HepG2 (cell line): ENCODE measurements at regions not wholly inside any gene's neighbourhood (a gene's known extent, or its start where the extent isn't known, plus 50 kb on each side); places are given as distances from the start of the nearest gene placed in this dataset.

ENCODE experiments used
- ATAC-seq: fragments of 200-7000 bp; cut with Tn5 transposase; 3 replicates; pipeline ENCODE4 v1.9.1; 2020; ENCODE audit warnings: mild to moderate bottlenecking, moderate library complexity
- BruUV-seq: library from RNA; stranded (reverse); fragments of 400-500 nt; replicated peaks from 2 replicates; lab custom pipeline; 2021; lab: Mats Ljungman, UMichigan
- CTCF ChIA-PET: fragments of 300-600 bp; formaldehyde crosslinking; extraction: SDS; loops from one replicate; lab custom pipeline; 2021; ENCODE audit warnings: low total read pairs, inconsistent platforms, low intra/inter-chr PET ratio; lab: Yijun Ruan, JAX
- POLR2A ChIA-PET: fragments of 350-600 bp; sonication (Branson Sonifier 250); formaldehyde crosslinking; loops from one replicate; lab custom pipeline; 2020; ENCODE audit warnings: antibody characterized with exemption, inconsistent platforms; lab: Yijun Ruan, JAX
- DNase-seq: peaks from one replicate; pipeline ENCODE4 v3.0.0-alpha.2; 2015; ENCODE audit warnings: low spot score
- FAIRE-seq: peaks from 3 replicates; lab custom pipeline; 2011; peaks lifted over from hg19 to GRCh38; lab: Jason Lieb, UNC
- H2AFZ ChIP-seq: one replicate; pipeline ENCODE4 v1.6.1; 2011; ENCODE audit warnings: low read length, inconsistent platforms
- H3K27ac ChIP-seq: fragments of 300-600 bp; 3 replicates; pipeline ENCODE4 v1.8.0; 2011; ENCODE audit warnings: mixed run types, mild to moderate bottlenecking, mixed read lengths, low read length, inconsistent platforms; ENCODE audit not compliant: insufficient read depth; ENCODE audit errors: extremely low read length
- H3K27me3 ChIP-seq, 2 experiments: fragments of 200-600 bp in 1 of 2; 2 replicates in 1 of 2; 3 replicates in 1 of 2; pipeline versions ENCODE4 v1.6.0 to v1.8.0; 2011; ENCODE audit warnings: low read length in 2 of 2, mild to moderate bottlenecking in 2 of 2, moderate library complexity in 2 of 2, inconsistent platforms in 1 of 2; ENCODE audit not compliant: insufficient read depth in 2 of 2, control insufficient read depth in 1 of 2
- H3K36me3 ChIP-seq, 2 experiments: fragments of 200-600 bp in 1 of 2; replicated peaks in 1 of 2; 2 replicates in 1 of 2; 3 replicates in 1 of 2; pipeline versions ENCODE4 v1.5.1 to v1.8.0; 2011; ENCODE audit warnings: low read length in 2 of 2, inconsistent platforms in 1 of 2; ENCODE audit not compliant: insufficient read depth in 2 of 2, control insufficient read depth in 1 of 2
- H3K4me1 ChIP-seq: 2 replicates; pipeline ENCODE4 v1.5.1; 2012; ENCODE audit warnings: low read length, inconsistent platforms; ENCODE audit not compliant: insufficient read depth
- H3K4me2 ChIP-seq: 2 replicates; pipeline ENCODE4 v1.6.0; 2011; ENCODE audit warnings: low read depth, low read length, inconsistent platforms
- H3K4me3 ChIP-seq, 3 experiments: fragments of 200-600 bp in 1 of 3; sonication (generic), shearing (Covaris generic) in 1 of 3; replicated peaks in 1 of 3; 2 replicates each; pipeline ENCODE4 v1.5.1; 2011 to 2016; ENCODE audit warnings: low read length in 3 of 3, inconsistent platforms in 2 of 3, low read depth in 2 of 3, mild to moderate bottlenecking in 2 of 3, control low read depth in 1 of 3, mixed read lengths in 1 of 3; ENCODE audit not compliant: insufficient read depth in 1 of 3
- H3K79me2 ChIP-seq: one replicate; pipeline ENCODE4 v1.6.1; 2011; ENCODE audit warnings: low read length, inconsistent platforms; ENCODE audit not compliant: insufficient read depth
- H3K9ac ChIP-seq: 2 replicates; pipeline ENCODE4 v1.6.0; 2011; ENCODE audit warnings: mild to moderate bottlenecking, low read depth, low read length, inconsistent platforms; ENCODE audit not compliant: insufficient read depth
- H3K9me3 ChIP-seq: 2 replicates; pipeline ENCODE4 v1.5.1; 2012; ENCODE audit warnings: mild to moderate bottlenecking, low read length
- H4K20me1 ChIP-seq: 2 replicates; pipeline ENCODE4 v1.6.0; 2011; ENCODE audit warnings: inconsistent platforms, mild to moderate bottlenecking, low read length, moderate library complexity; ENCODE audit not compliant: insufficient read depth
- CENPT ChIP-seq: sonication (generic); formaldehyde crosslinking; IDR thresholded peaks from 2 replicates; pipeline ENCODE4 v1.8.0; 2022; ENCODE audit warnings: low read depth, mild to moderate bottlenecking, moderate library complexity, missing genetic modification reagents
- MAZ ChIP-seq, 2 experiments: sonication (generic) in 1 of 2; formaldehyde crosslinking in 1 of 2; IDR thresholded peaks; 2 replicates each; pipeline versions ENCODE4 v1.5.0 to v1.6.1; 2012 to 2020; ENCODE audit warnings: low read depth in 2 of 2, mild to moderate bottlenecking in 2 of 2, borderline replicate concordance in 1 of 2, improper control_type of control experiment in 1 of 2, low read length in 1 of 2, missing genetic modification reagents in 1 of 2, moderate library complexity in 1 of 2
- ZNF460 ChIP-seq: sonication (generic); formaldehyde crosslinking; IDR thresholded peaks from 2 replicates; pipeline ENCODE4 v1.5.1; 2020; ENCODE audit warnings: missing genetic modification reagents, mild to moderate bottlenecking, borderline replicate concordance
- ZNF749 ChIP-seq: sonication (generic); formaldehyde crosslinking; IDR thresholded peaks from 2 replicates; pipeline ENCODE4 v1.8.0; 2022; ENCODE audit warnings: mild to moderate bottlenecking, missing genetic modification reagents, moderate library complexity, borderline replicate concordance
- ZSCAN31 ChIP-seq: sonication (generic); formaldehyde crosslinking; IDR thresholded peaks from 2 replicates; pipeline ENCODE4 v1.5.0; 2020; ENCODE audit warnings: low read depth, mild to moderate bottlenecking, missing genetic modification reagents
- WGBS: methylation state at CpG from one replicate; pipeline ENCODE4 v1.1.6; 2017; ENCODE audit warnings: low lambda C conversion rate; 5-methylcytosine and 5-hydroxymethylcytosine counted together
- in situ Hi-C: cut with HindIII; loops from 2 replicates; pipeline ENCODE4 v1.10.0; 2017; ENCODE audit warnings: low pct_unique_long_range_greater_than_20kb; ENCODE audit not compliant: extremely low pct_ligation_motif_present
- intact Hi-C: fragments of 100-400 bp; cut with micrococcal nuclease; formaldehyde crosslinking; loops from one replicate; pipeline ENCODE4 v1.10.0; 2022; ENCODE audit not compliant: unreplicated experiment
- TF ChIP-seq, protein P1 (sequence below): sonication (generic); formaldehyde crosslinking; IDR thresholded peaks from 2 replicates; pipeline ENCODE4 v1.4.0; 2020; ENCODE audit warnings: mild to moderate bottlenecking, missing genetic modification reagents
- TF ChIP-seq, protein P2 (sequence below): sonication (generic); formaldehyde crosslinking; IDR thresholded peaks from 2 replicates; pipeline ENCODE4 v1.5.0; 2020; ENCODE audit warnings: missing genetic modification reagents

DNA sequence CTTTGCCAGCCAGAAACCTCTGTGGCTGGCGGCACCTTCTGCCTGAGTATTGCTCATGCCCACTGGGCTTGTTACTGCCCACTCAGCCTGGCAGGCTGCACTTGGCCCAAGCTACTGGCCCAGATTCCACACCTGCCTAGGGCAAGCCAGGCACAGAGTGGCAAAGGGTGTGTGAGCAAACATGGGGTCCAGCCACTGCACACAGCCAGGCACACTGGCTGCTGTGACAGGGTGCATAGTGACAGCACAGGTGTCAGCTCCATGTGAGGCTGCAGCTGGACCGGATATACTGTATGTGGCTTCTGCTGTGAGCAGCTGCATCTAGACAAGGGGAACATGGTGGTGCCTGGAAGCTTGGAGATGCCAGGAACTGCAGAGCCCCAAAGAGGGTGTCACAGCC is 113.9 kb downstream of the COPS8 start (continued):
- TF ChIP-seq, protein P1, sequence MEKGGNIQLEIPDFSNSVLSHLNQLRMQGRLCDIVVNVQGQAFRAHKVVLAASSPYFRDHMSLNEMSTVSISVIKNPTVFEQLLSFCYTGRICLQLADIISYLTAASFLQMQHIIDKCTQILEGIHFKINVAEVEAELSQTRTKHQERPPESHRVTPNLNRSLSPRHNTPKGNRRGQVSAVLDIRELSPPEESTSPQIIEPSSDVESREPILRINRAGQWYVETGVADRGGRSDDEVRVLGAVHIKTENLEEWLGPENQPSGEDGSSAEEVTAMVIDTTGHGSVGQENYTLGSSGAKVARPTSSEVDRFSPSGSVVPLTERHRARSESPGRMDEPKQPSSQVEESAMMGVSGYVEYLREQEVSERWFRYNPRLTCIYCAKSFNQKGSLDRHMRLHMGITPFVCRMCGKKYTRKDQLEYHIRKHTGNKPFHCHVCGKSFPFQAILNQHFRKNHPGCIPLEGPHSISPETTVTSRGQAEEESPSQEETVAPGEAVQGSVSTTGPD, result no peak
- TF ChIP-seq ZNF749 (CRISPR knock-in tag), result no peak
- no peak for TF ChIP-seq ZSCAN31 (CRISPR knock-in tag)

DNA sequence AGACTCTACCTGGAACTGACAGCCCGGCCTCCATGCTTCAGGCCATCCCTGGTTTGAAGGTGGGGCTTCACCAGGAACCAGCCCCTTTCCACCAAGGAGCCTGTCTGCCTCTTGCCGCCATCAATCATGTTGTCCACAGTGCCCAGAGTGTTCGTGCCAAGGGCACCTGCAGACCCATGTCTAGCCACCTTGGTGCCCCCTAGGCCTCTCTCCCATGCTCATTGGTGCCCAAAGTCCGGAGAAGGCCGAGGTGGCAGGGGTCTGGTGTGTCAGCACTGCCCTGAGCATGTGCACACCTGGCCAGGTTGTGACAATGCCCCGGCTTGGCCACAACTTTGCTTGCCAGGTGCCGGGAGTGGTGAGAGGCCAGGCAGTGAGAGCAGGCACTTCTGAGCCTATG is 114.8 kb downstream of the COPS8 start:
- H2AFZ ChIP-seq, result no peak overlapping the region
- H3K4me1 ChIP-seq, result peaks cover 12% of the 10 kb centered on the region
- POLR2A ChIA-PET, result no interaction called here
- H4K20me1 ChIP-seq, result no peaks in the 10 kb centered on the region
- BruUV-seq, result no TSS peak
- no peaks in the 10 kb centered on the region for H3K36me3 ChIP-seq
- CTCF ChIA-PET, result no interaction called here
- in situ Hi-C loops (no loop called here), intact Hi-C loops (no loop called here)
- peaks cover 7 to 41% of the 10 kb centered on the region in 2 experiments; a peak in 4 of 5 replicates for H3K27me3 ChIP-seq
- H3K27ac ChIP-seq, result no peak overlapping the region
- FAIRE-seq (no peak), DNase-seq (no peak), ATAC-seq (no peak)
- no peaks in the 10 kb centered on the region for H3K79me2 ChIP-seq
- no peak overlapping the region for H3K9ac ChIP-seq
- no peak overlapping the region for H3K4me2 ChIP-seq
- no peak overlapping the region for H3K4me3 ChIP-seq
- 0% methylated on average over 2 of the region's 7 CpGs for WGBS
- TF ChIP-seq, protein P2, sequence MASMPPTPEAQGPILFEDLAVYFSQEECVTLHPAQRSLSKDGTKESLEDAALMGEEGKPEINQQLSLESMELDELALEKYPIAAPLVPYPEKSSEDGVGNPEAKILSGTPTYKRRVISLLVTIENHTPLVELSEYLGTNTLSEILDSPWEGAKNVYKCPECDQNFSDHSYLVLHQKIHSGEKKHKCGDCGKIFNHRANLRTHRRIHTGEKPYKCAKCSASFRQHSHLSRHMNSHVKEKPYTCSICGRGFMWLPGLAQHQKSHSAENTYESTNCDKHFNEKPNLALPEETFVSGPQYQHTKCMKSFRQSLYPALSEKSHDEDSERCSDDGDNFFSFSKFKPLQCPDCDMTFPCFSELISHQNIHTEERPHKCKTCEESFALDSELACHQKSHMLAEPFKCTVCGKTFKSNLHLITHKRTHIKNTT (CRISPR knock-in tag), result no peak
- TF ChIP-seq MAZ (IDR thresholded peaks at IDR 0.05; ENCODE audit: borderline replicate concordance, low read depth, low read length) (no peak), MAZ (CRISPR knock-in tag; IDR thresholded peaks at IDR 0.05; ENCODE audit: low read depth) (no peak), CENPT (no peak), ZNF460 (CRISPR knock-in tag) (no peak)
- H3K9me3 ChIP-seq, result no peaks in the 10 kb centered on the region
